Activated CD4-positive, alpha-beta T cell treated with anti-CD3 and anti-CD28 coated beads, Interleukin-2, amount 50 U/mL, for 1 hour (primary cell): ENCODE measurements at regions not wholly inside any gene's neighbourhood (a gene's known extent, or its start where the extent isn't known, plus 50 kb on each side); places are given as distances from the start of the nearest gene placed in this dataset.

Experiments
- DNase-seq: peaks from one replicate; pipeline ENCODE4 v3.0.0-alpha.2; 2020

DNA sequence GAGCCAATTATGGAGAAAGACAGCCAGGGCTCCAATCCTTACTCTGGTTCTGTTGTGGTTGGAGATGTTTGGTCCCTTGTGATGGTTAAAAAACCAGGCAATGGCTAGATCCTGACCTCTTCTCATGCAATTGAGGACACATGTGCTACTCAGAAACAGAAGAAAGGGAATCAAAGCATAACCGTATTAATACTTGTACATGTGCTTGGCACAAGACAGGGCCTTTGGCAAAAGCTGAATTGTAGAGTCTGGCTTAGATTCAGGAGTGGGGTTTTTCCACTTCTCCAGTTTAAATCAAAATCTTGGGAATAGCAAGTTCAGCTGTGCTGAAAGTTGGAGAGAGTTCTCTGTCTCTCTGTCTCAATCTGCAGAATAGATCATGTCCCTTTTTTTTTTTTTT lies 80.1 kb upstream of the E2F8 start:
- no peak for DNase-seq

- no peak for DNase-seq
Measured at GRCh38 chr11:19316434-19316833, 75.7 kb upstream of the E2F8 start.

GRCh38 chr11:19315511-19315910 lies 74.8 kb upstream of the E2F8 start:
- DNase-seq: no peak

- no peak for DNase-seq
Measured at GRCh38 chr11:19313140-19313539, 72.4 kb upstream of the E2F8 start.

- DNase-seq: peak; percentile 5
Measured at GRCh38 chr11:19311308-19312030, 70.7 kb upstream of the E2F8 start.

GRCh38 chr11:19307498-19307897 lies 66.8 kb upstream of the E2F8 start:
- no peak for DNase-seq

GRCh38 chr11:19306179-19306944 lies 65.6 kb upstream of the E2F8 start:
- DNase-seq: no peak

DNA sequence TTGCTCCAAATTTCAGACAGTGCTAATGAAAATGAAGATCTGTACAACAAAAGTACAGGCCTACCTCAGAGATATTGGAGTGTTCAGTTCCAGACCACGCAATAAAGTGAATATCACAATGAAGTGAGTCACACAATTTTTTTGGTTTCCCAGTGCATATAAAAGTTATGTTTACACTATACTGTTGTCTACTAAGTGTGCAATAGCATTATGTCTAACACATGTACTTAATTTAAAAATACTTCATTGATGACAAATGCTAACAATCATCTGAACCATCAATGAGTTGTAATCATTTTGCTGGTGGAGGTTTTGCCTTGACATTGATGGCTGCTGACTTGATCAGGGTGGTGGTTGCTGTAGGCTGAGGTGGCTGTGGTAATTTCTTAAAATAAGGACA lies 60.6 kb upstream of the E2F8 start:
- no peak for DNase-seq

GRCh38 chr11:19294444-19294843 lies 53.7 kb upstream of the E2F8 start:
- no peak for DNase-seq

GRCh38 chr11:19291064-19291463 lies 50.3 kb upstream of the E2F8 start:
- DNase-seq: no peak
